Adrenal gland (tissue), 9 donors: ENCODE measurements at regions not wholly inside any gene's neighbourhood (a gene's known extent, or its start where the extent isn't known, plus 50 kb on each side); places are given as distances from the start of the nearest gene placed in this dataset.
"Not testable (repeated sequence)": the region's sequence is repeated elsewhere in the genome, so short reads cannot be mapped to it uniquely, and the experiment has no call there.

ENCODE experiments used
- DNase-seq, 7 donors: peaks; one replicate each; pipeline ENCODE4 v3.0.0-alpha.2; 2019 to 2020
- H3K27ac ChIP-seq, 5 donors: fragments of 200-600 bp; sonication (generic) in 4 of 5; 1 replicate in 3 of 5; 2 replicates in 2 of 5; pipeline versions ENCODE4 v1.5.1 to v1.8.0; 2016 to 2020; ENCODE audit warnings: mild to moderate bottlenecking in 1 of 5
- H3K27me3 ChIP-seq: fragments of 200-600 bp; 2 replicates; pipeline ENCODE4 v1.8.0; 2021
- H3K36me3 ChIP-seq, 2 donors: fragments of 200-600 bp; replicated peaks in 1 of 2; 1 replicate in 1 of 2; 2 replicates in 1 of 2; pipeline versions ENCODE4 v1.5.1 to v1.8.0; 2018 to 2022
- H3K4me1 ChIP-seq, 2 donors: fragments of 200-600 bp; replicated peaks in 1 of 2; 1 replicate in 1 of 2; 2 replicates in 1 of 2; pipeline versions ENCODE4 v1.5.1 to v1.8.0; 2018 to 2021
- H3K4me3 ChIP-seq, 4 donors: fragments of 200-600 bp; sonication (generic) in 3 of 4; one replicate each; pipeline ENCODE4 v1.5.1; 2016 to 2018
- H3K9me3 ChIP-seq, 3 donors: fragments of 200-600 bp; sonication (generic) in 1 of 3; replicated peaks in 1 of 3; 1 replicate in 2 of 3; 2 replicates in 1 of 3; pipeline versions ENCODE4 v1.5.1 to v1.8.0; 2016 to 2021
- whole genome bisulfite sequencing, 4 donors: extraction: QIAGEN DNeasy Blood & Tissue Kit in 2 of 4; methylation state at CpG; one replicate each; pipeline versions ENCODE4 v1.1.5 to v1.1.7; 2013 to 2017; 5-methylcytosine and 5-hydroxymethylcytosine counted together
- intact Hi-C, 2 donors: fragments of 100-400 bp; cut with DNase I; formaldehyde crosslinking; loops; one replicate each; pipeline versions ENCODE4 v1.14.1 to v1.15.0; 2022 to 2023
- donor health status: healthy with polysubstance abuse.
- donor health status: Bipolar disorder and iron deficiency.
- donor health status: DM: yes; HTN: yes; CAD: no.
- donor health status: DM: no; HTN: no; CAD: no.
- donor health status: DM: no; HTN: no; CAD: no.

DNA sequence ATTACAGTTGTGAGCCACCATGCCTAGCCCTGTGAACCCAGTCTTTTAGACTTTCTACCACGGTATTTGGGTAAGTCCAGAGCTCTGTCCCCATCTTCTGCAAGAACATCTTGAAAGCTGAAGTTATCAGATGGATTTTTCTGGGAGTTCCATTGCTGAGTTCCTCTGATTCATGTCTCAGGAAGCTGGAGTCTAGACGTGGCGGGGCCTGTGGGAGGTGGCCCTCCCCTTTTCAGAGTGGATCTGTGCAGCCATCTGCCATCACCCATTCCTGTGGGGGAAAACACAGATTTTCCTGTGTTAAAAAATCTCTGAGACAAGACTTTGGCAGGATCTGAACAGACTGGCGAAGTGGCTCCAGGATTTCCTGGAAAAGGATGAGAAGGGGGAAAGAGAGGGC, 234.3 kb downstream of the NPIPA7 start:
- 35 to 37% methylated on average over 2 of the region's 4 CpGs; no CpG with 5 or more reads in 2 of the 4 donors for WGBS, 4 donors
- intact Hi-C loops, DNase-seq: not testable (repeated sequence)

DNA sequence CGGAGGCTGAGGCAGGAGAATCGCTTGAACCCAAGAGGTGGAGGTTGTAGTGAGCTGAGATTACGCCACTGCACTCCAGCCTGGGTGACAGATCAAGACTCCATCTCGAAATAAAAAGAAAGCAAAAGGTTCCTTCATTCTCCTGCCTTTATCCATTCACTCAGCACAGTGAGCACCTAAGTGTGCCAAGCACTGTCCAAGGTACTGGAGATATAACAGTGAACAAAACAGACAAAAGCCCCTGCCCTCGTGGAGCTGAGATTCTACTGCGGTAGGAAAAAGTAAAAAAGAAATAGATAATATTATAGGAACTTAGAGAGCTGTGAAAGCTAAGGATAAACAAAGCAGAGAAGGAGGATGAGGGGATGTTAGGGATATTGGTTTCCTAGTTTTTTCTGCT, 235.5 kb downstream of the NPIPA7 start:
- H3K36me3 ChIP-seq, H3K4me3 ChIP-seq, H3K9me3 ChIP-seq, DNase-seq, H3K4me1 ChIP-seq, H3K27ac ChIP-seq, intact Hi-C loops, H3K27me3 ChIP-seq: not testable (repeated sequence)
- 68 to 70% (median 69%) methylated on average over 6 of the region's 6 CpGs for WGBS, 4 donors

More for the DNA sequence above, 234.3 kb downstream of the NPIPA7 start:
- H3K9me3 ChIP-seq, H3K36me3 ChIP-seq, H3K4me3 ChIP-seq, H3K27ac ChIP-seq, H3K27me3 ChIP-seq, H3K4me1 ChIP-seq: not testable (repeated sequence)

DNA sequence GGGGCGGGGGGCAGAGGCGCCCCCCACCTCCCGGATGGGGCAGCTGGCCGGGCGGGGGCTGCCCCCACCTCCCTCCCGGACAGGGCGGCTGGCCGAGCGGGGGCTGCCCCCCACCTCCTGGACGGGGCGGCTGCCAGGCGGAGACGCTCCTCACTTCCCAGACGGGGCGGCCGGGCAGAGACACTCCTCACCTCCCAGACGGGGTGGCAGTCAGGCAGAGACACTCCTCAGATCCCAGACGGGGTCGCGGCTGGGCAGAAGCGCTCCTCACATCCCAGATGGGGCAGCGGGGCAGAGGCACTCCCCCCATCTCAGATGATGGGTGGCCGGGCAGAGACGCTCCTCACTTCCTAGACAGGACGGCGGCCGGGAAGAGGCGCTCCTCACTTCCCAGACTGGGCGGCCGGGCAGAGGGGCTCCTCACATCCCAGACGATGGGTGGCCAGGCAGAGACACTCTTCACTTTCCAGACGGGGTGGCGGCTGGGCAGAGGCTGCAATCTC, 240.1 kb downstream of the NPIPA7 start:
- H3K27ac ChIP-seq, H3K4me1 ChIP-seq, intact Hi-C loops, H3K36me3 ChIP-seq, H3K9me3 ChIP-seq, H3K4me3 ChIP-seq, DNase-seq, H3K27me3 ChIP-seq: not testable (repeated sequence)
- 83 to 99% (median 91%) methylated on average over 7 to 31 of the region's 33 CpGs for WGBS, 4 donors

DNA sequence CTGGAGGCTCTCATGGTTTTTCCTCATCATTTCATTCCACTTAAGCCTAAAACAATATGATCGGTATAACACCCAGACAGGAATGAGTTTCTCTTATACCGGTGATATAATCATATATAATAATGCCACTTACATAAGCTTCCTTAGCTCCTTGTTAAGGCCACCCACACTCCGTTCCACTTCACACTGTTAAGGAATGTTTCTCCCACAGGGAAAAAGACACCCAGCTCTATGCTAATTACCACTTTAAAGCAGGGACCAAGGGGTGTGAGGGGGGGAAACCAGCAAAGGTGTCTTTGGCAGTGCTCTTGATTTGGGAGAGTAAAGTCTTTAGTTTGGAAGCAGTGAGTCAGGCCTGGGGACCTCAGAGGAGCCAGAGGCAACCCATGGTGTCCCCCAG, 245.4 kb downstream of the NPIPA7 start:
- H3K4me1 ChIP-seq, intact Hi-C loops, H3K36me3 ChIP-seq, DNase-seq, H3K27me3 ChIP-seq, H3K4me3 ChIP-seq, H3K27ac ChIP-seq, H3K9me3 ChIP-seq: not testable (repeated sequence)
- 64 to 82% (median 77%) methylated on average over 1 to 2 of the region's 3 CpGs for WGBS, 4 donors

DNA sequence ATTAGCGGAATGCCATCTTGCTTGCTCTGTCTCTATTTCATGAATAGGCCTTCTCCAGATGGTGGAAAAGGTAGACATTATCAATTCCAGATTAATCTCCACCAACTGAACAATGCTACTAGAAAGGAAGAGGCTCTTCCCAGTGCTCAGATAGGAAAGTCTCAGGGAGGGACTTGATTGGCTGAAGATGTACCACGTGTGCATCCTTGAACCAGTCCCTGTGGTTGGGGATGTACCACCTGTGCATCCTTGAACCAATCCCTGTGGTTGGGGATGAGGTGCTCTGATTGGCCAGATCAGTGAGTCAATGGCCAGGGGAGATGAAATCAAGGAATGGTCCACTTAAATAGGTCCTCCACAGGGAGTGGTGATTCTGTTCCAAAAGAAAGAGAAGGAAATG, 246.2 kb downstream of the NPIPA7 start:
- DNase-seq, H3K9me3 ChIP-seq, H3K4me3 ChIP-seq, H3K27ac ChIP-seq, intact Hi-C loops, H3K27me3 ChIP-seq, H3K36me3 ChIP-seq, H3K4me1 ChIP-seq: not testable (repeated sequence)
- WGBS, 4 donors: 60 to 82% (median 75%) methylated on average over 1 of the region's 2 CpGs

DNA sequence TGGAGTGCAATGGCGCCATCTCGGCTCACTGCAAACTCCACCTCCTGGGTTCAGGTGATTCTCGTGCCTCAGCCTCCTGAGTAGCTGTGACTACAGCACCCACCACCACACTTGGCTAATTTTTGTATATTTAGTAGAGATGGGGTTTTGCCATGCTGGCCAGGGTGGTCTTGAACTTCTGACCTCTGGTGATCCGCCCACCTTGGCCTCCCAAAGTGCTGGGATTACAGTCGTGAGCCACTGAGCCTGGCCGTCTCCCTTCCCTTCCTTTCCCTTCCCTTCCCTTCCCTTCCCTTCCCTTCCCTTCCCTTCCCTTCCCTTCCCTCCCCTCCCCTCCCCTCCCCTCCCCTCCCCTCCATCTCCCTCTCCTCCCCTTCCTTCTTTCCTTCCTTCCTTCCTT, 248.9 kb downstream of the NPIPA7 start:
- not testable (repeated sequence) for H3K27ac ChIP-seq

DNA sequence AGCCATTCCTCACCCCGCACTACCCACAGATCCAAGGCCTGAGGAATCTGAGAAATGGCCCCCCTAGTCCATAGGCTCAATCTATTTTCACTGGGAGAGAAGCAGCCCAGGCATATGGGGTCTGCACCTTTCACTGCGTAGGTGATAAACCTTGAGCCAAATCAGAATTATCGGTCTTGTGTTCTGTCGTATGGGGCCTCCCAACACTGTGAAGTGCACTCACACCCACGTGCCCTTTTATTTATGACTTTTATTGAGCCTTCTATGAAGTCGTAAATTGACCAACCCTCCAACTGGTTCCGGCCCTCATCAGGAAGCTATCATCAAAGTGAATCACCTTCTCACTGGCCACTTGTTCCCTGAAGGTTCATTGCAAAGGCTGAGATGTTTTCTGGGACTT, 259.3 kb downstream of the NPIPA7 start:
- H3K9me3 ChIP-seq, H3K4me3 ChIP-seq, H3K4me1 ChIP-seq, H3K36me3 ChIP-seq, H3K27me3 ChIP-seq, DNase-seq, H3K27ac ChIP-seq, intact Hi-C loops: not testable (repeated sequence)
- WGBS, 4 donors: 66 to 70% (median 67%) methylated on average over 6 of the region's 7 CpGs

More for the DNA sequence above, 248.9 kb downstream of the NPIPA7 start:
- WGBS, 4 donors: 80 to 93% (median 85%) methylated on average over 6 of the region's 6 CpGs
- H3K9me3 ChIP-seq, H3K36me3 ChIP-seq, H3K4me3 ChIP-seq, H3K27me3 ChIP-seq, intact Hi-C loops, DNase-seq, H3K4me1 ChIP-seq: not testable (repeated sequence)

DNA sequence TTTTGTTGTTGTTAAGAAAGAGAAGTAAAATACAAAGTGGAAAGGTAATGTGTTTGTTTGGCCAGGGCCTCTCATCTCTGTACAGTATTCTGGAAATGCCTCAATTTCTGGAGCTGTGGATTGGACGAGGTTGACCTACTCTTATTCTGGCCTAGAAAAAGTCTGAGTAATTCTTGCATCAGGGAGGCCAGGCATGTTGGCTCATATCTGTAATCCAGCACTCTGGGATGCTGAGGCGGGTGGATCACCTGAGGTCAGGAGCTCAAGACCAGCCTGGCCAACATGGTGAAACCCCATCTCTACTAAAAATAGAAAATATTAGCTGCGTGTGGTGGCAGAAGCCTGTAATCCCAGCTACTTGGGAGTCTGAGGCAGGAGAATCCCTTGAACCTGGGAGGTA, 259.8 kb downstream of the NPIPA7 start:
- DNase-seq, H3K36me3 ChIP-seq, H3K4me1 ChIP-seq, H3K9me3 ChIP-seq, H3K27me3 ChIP-seq, H3K27ac ChIP-seq, intact Hi-C loops, H3K4me3 ChIP-seq: not testable (repeated sequence)
- WGBS, 4 donors: 66 to 83% (median 69%) methylated on average over 1 to 3 of the region's 3 CpGs; no CpG with 5 or more reads in 1 of the 4 donors

DNA sequence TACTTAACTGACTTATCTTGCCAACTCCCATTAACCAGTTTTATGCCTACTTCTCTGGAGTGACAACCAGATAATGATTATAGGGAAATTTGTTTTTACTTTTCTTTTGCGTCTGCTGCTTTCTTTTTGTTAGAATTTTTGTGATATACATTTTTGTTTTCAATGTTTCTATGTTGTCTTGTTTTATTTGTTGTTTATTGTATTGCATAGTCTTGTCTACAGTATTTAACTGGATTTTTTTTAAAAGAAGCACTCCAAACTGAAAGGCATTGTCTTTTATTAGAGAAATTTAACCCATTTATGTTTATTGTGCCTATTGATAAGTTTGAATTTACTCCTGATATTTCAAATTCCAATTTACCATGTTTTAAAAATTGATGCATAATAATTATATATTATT, 264.9 kb downstream of the NPIPA7 start:
- intact Hi-C loops, H3K27me3 ChIP-seq, H3K4me3 ChIP-seq, H3K4me1 ChIP-seq, H3K36me3 ChIP-seq, H3K27ac ChIP-seq, DNase-seq, H3K9me3 ChIP-seq: not testable (repeated sequence)
- WGBS, 4 donors: 43 to 59% (median 50%) methylated on average over 1 of the region's 1 CpG

DNA sequence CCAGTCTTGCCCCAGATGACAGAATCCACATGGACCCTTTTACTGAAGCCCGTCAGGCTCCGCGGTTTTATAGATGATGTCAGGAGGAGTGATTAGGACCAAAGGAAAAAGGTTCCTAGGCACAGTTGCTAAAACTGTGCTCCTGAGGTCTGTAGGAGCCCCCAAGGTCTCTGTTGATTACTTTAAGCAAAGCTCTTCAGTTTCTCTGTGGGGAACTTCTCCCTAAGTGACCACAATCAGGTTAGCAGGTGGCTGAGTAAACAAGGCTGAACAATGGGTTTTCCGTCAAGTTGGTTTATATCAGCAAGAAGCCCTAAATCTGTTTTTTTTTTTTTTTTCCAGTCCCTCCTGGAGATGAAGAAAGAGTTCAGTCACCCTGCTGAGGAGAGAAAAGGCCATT, 269.1 kb downstream of the NPIPA7 start:
- H3K27me3 ChIP-seq, intact Hi-C loops, DNase-seq, H3K27ac ChIP-seq, H3K4me3 ChIP-seq, H3K4me1 ChIP-seq, H3K36me3 ChIP-seq, H3K9me3 ChIP-seq: not testable (repeated sequence)
- WGBS, 4 donors: 77 to 83% methylated on average over 1 of the region's 4 CpGs; no CpG with 5 or more reads in 2 of the 4 donors

DNA sequence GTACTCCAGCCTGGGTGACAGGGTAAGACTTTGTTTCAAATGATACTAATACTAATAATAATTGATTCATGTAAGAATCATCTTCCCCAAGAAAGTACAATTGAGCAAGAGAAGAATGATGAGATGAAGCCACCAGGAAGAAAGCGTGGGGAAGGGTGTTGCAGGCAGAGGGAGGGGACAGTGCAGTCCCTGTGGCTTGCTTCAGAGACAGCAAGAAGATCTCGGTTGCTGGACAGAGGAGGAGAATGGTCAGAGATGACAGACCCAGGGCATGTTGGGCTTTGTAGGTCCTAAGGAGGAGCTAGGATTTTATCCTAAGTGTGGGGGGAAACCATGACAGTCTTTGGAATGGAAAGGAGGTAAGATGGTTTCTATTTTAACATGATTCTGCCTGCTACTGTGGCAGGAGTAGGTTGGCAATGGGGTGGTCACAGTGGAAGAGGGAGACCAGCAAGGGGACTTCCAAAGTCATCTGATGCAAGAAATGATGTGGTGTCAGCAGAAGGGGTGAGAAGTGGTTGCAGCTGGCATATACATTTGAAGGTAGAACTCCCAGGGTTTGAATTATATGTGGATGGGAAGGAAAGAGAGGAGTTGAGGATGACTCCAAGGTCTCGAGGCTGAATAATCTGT, 293.4 kb downstream of the NPIPA7 start:
- intact Hi-C loops, H3K27ac ChIP-seq, H3K4me1 ChIP-seq, DNase-seq, H3K9me3 ChIP-seq, H3K36me3 ChIP-seq, H3K27me3 ChIP-seq, H3K4me3 ChIP-seq: not testable (repeated sequence)
- no CpG with 5 or more reads among the region's 3 CpGs for WGBS, 4 donors
